GM21619 (cell line): ENCODE measurements at regions not wholly inside any gene's neighbourhood (a gene's known extent, or its start where the extent isn't known, plus 50 kb on each side); places are given as distances from the start of the nearest gene placed in this dataset.

ENCODE experiments used
- ATAC-seq: cut with Tn5 transposase; IDR thresholded peaks from one replicate; pipeline ENCODE4 v1.9.1; 2021; ENCODE audit not compliant: unreplicated experiment

GRCh38 chr3:72290859-72291638 lies 506.1 kb upstream of the PROK2 start:
- ATAC-seq, result no peak

- ATAC-seq, result no peak
Measured at GRCh38 chr3:72289692-72290071, 504.7 kb upstream of the PROK2 start.

- ATAC-seq, result no peak
Measured at GRCh38 chr3:72288955-72289691, 504.2 kb upstream of the PROK2 start.

- no peak for ATAC-seq
Measured at GRCh38 chr3:72287956-72288355, 503.0 kb upstream of the PROK2 start.

- ATAC-seq, result no peak
Measured at GRCh38 chr3:72285502-72285901, 500.6 kb upstream of the PROK2 start.

- no peak for ATAC-seq
Measured at GRCh38 chr3:72284471-72284870, 499.5 kb upstream of the PROK2 start.

GRCh38 chr3:72282918-72283317 lies 498.0 kb upstream of the PROK2 start:
- no peak for ATAC-seq

- no peak for ATAC-seq
Measured at GRCh38 chr3:72281551-72281950, 496.6 kb upstream of the PROK2 start.

GRCh38 chr3:72280876-72281275 lies 495.9 kb upstream of the PROK2 start:
- no peak for ATAC-seq

GRCh38 chr3:72279631-72280041 lies 494.7 kb upstream of the PROK2 start:
- ATAC-seq, result no peak

GRCh38 chr3:72279068-72279604 lies 494.2 kb upstream of the PROK2 start:
- no peak for ATAC-seq

- no peak for ATAC-seq
Measured at GRCh38 chr3:72278349-72279067, 493.6 kb upstream of the PROK2 start.

GRCh38 chr3:72277710-72278109 lies 492.8 kb upstream of the PROK2 start:
- ATAC-seq, result no peak

GRCh38 chr3:72276806-72277205 lies 491.9 kb upstream of the PROK2 start:
- ATAC-seq, result no peak

GRCh38 chr3:72275331-72275751 lies 490.4 kb upstream of the PROK2 start:
- no peak for ATAC-seq

- peak; percentile 49 for ATAC-seq
Measured at GRCh38 chr3:72274493-72275330, 489.8 kb upstream of the PROK2 start.

GRCh38 chr3:72273615-72274014 lies 488.7 kb upstream of the PROK2 start:
- ATAC-seq, result no peak

- no peak for ATAC-seq
Measured at GRCh38 chr3:72272356-72272755, 487.4 kb upstream of the PROK2 start.

- no peak for ATAC-seq
Measured at GRCh38 chr3:72271923-72272322, 487.0 kb upstream of the PROK2 start.

- no peak for ATAC-seq
Measured at GRCh38 chr3:72271216-72271615, 486.3 kb upstream of the PROK2 start.

GRCh38 chr3:72270730-72271129 lies 485.8 kb upstream of the PROK2 start:
- ATAC-seq, result no peak
